GM21423 (cell line): ENCODE measurements at regions not wholly inside any gene's neighbourhood (a gene's known extent, or its start where the extent isn't known, plus 50 kb on each side); places are given as distances from the start of the nearest gene placed in this dataset.
A peak's percentile ranks its signal among the peaks of the same experiment; 100 is the strongest.
"Not testable (repeated sequence)": the region's sequence is repeated elsewhere in the genome, so short reads cannot be mapped to it uniquely, and the experiment has no call there.

Experiments used
- ATAC-seq: cut with Tn5 transposase; IDR thresholded peaks from one replicate; pipeline ENCODE4 v1.9.1; 2021; ENCODE audit warnings: mild to moderate bottlenecking, moderate library complexity; ENCODE audit not compliant: unreplicated experiment

GRCh38 chr13:48806522-48806921 lies 152.8 kb downstream of the CYSLTR2 start:
- no peak for ATAC-seq

DNA sequence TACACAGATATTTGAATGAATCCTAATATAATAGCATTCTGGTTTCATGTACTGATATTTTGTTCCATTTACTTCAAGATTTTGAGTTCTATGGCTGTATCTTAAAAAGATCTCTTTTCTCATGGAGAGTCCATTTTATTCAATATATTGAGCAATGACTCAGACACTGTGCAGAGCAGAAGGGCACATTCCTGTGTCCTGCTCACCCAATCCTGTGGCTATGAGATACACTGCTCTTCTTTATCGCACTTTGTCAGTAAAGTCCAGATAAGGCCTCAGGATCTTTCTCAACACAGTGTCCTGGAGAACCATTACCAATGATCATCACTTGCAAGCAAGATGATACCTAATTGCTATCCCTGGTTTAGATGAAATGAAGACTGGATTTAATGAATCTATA lies 155.0 kb downstream of the CYSLTR2 start:
- ATAC-seq: no peak

GRCh38 chr13:48810013-48810412 lies 156.3 kb downstream of the CYSLTR2 start:
- no peak for ATAC-seq

DNA sequence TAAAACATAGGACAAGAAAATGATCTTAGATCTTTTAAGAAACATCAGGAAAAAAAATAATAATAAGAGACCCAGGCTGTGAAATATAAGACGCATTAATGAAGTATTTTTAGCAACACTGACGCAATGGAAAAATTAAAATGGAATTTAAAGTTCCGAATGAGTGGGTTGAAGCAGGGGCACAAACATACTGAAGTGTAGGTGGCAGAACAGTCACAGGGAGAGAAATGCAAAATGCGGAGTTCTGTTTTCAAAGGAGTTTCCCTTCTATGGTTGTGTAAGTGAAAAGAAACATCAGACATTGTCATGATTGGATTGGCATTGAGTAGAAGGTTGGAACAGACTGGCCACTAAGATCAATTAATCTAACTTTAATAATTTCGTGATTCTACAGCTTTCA lies 159.8 kb downstream of the CYSLTR2 start:
- ATAC-seq: no peak

- no peak for ATAC-seq
Observed at GRCh38 chr13:48816700-48817099, 159.0 kb upstream of the FNDC3A start.

- no peak for ATAC-seq
Observed at GRCh38 chr13:48817166-48817802, 158.4 kb upstream of the FNDC3A start.

GRCh38 chr13:48818495-48819356 lies 157.0 kb upstream of the FNDC3A start:
- ATAC-seq: no peak

DNA sequence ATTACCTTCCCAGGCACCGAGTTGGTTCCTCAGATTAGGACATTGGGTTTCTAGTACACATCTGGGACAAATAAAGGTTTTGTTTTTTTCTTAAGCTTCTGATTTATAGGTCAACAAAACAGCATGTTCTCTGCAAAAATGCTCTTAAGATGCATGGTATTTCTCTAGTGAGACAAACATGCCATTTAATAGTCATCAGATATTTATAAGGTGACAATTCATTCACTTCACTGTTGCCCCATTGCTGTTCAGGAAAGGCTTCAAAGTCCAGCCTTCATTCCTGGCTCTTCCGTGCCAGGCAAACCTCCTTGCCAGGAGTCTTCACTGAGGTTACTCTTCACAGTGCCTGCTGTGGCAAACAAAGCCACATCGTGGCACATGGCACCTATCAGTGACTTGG lies 156.3 kb upstream of the FNDC3A start:
- ATAC-seq: no peak

- no peak for ATAC-seq
Observed at GRCh38 chr13:48819899-48820298, 155.8 kb upstream of the FNDC3A start.

DNA sequence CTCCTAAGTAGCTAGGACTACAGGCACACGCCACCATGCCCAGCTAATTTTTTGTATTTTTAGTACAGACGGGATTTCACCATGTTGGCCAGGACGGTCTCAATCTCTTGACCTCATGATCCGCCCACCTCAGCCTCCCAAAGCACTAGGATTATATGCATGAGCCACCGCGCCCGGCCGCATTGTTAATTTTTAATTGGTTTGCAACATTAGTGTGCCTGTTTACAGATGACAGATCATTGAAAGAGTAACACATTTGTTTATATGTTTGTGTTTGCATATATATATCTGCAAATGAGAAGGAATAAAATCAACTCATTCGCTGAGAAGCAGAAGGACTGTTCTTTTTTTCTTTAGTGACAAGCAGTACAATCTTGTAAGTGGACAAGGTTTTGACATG lies 152.2 kb upstream of the FNDC3A start:
- not testable (repeated sequence) for ATAC-seq

- ATAC-seq: no peak
Observed at GRCh38 chr13:48826039-48826438, 149.7 kb upstream of the FNDC3A start.

- not testable (repeated sequence) for ATAC-seq
Observed at GRCh38 chr13:48826922-48827454, 148.7 kb upstream of the FNDC3A start.

DNA sequence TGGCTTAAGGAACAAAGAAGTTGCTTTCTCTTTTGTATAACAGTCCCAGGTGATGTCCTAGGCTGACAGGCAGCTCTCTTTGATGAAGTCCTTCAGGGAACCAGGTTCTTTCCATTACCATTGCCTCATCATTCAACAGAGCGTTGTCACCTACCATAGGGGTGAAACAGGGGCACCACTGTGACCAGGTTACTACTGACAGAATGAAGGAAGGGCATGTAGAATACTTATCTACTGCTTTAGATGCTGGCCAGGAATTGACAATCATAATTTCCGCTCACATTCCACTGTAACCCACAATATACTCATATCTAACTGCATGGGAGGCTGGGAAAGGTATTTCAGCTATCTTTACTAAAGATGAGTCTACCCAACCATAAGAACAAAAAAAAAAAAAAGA lies 148.0 kb upstream of the FNDC3A start:
- no peak for ATAC-seq

DNA sequence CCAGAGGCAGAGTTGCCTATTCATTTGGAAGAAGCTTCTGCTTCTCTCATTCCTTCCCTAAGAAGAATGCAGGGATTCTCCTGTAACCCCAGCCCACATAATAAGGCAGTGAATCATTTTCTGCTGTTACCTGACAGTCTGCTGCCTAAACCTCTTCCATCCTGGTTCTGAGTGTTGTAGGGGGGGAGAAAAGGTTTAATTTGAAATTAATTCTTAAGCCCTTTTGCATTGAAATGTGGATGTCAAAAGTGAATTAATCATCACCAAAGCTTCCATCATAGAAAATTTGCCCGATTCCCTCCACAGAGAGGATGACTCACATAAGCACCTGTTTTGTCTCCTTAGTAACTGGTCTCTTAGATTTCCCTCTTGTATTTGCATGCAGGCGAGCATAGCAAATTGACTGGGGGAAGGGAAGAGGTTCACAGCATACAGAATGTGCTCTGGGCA lies 146.7 kb upstream of the FNDC3A start:
- peak; percentile 74 for ATAC-seq

DNA sequence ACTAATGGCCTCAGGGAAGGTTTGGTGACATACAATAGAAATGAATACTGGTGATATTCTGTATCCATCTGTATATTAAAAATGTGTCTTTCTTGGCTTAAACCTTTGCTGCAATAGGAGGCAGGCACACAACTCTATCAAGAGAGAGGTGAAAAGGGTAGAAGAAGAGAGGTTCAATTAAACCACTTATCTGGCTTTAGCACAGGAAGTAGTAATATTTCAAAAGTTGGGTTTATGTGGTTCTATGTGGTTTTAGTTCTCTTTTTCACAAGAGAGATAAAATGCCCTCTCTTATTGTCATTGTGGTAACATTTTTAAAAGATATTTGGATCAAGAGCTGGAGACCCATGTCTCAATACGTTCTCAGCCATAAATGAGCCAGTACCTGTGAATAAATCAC lies 146.2 kb upstream of the FNDC3A start:
- peak; percentile 44 for ATAC-seq

- ATAC-seq: peak; percentile 61
Observed at GRCh38 chr13:48831248-48831647, 144.5 kb upstream of the FNDC3A start.

GRCh38 chr13:48833412-48833811 lies 142.3 kb upstream of the FNDC3A start:
- ATAC-seq: no peak

GRCh38 chr13:48835326-48835725 lies 140.4 kb upstream of the FNDC3A start:
- not testable (repeated sequence) for ATAC-seq

DNA sequence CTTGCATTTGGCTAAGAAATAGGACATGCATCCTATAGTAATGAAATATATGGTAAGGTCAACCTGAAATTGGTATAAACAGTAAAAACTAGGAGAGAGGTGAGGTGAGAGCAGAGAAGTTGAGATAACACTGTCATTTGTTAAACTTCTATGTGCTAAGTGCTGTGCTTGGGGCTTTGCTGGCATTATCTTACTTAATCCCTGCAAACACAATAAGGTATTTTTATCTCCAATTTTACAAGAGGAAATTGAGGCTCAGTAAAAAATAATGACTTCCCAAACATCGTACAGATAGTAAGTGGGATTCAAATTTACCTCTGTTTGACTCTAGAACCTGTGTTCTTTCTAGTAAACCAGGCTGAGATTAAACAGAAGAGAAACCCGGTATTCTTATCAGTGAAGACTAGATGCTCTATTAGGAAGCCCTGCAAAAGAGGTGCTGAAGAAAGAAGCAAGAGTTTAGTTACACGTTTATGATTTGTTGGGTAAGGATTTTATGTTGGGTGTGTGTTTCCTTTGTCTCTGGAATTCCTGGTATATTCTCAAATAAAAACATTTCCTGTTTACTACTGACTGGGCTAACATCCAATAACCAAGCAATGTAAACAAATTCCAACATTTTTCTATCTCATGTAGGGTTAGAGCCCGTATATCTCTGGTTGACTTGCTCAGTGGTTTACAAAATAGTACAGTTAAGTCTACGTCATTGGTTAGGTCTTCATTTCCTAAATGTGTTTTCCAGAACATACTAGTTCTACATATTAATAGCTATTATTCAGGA lies 137.3 kb upstream of the FNDC3A start:
- ATAC-seq: no peak

GRCh38 chr13:48839171-48839570 lies 136.5 kb upstream of the FNDC3A start:
- no peak for ATAC-seq

GRCh38 chr13:48840366-48840765 lies 135.3 kb upstream of the FNDC3A start:
- ATAC-seq: no peak
